ENCODE measurements at regions not wholly inside any gene's neighbourhood (a gene's known extent, or its start where the extent isn't known, plus 50 kb on each side); places are given as distances from the start of the nearest gene placed in this dataset.
"Not testable (repeated sequence)": the region's sequence is repeated elsewhere in the genome, so short reads cannot be mapped to it uniquely, and the experiment has no call there.

DNA sequence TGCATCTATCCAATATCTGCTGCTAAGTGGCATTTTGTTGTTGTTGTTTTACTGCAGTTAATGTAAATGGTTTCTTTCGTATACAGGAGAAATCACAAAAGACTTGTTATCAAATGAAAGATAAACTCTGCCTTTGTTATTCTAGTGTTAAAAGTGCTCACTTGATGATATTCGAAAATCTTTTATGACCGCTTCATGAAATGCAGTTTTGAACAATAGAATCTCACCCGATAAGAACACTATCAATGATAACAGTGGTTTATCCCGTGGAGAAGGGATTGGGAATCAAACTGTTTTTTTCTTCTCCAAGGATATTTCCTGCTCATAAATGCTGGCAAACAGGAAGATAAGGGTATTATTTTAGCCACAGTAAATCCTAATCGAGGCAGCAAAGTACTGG lies 1366.3 kb downstream of the OLFM4 start:
- no peak for DNase-seq (ENCODE audit: low spot score)

- no peak for DNase-seq (ENCODE audit: low spot score)
Measured at GRCh38 chr13:54402495-54402894, 1373.9 kb downstream of the OLFM4 start.

DNA sequence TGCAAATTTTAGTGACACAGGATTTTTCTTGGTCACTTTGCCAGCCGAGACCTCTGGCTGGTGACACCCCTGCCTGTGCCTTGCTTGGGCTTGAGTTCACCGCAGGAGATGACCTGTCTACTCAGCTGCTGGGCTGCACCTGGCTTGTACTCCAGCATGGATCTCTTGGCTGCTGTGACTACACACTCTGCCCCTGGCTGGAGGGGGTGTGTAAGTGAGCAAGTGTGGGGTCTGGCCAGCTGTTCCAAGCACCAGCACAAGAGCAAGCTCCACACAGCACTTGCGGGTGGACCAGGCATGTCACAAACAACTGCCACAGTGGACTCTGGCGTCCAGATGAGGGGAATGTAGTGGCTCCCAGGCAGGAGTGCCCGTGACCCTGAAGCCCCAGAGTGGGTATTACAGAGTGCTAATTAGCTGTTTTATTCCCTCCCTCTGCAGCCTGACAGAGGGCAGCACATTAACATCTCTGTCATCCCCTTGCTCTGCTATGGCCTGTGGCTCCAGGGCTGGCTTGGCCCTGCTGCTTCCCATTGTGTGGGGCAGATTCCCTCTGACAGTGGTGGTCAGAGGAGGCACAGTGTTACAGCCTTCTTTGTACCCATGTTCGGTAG lies 1387.2 kb downstream of the OLFM4 start:
- DNase-seq (ENCODE audit: low spot score), result no peak

GRCh38 chr13:54422946-54423345 lies 1394.3 kb downstream of the OLFM4 start:
- DNase-seq (ENCODE audit: low spot score), result not testable (repeated sequence)

- DNase-seq (ENCODE audit: low spot score), result no peak
Measured at GRCh38 chr13:54424344-54424743, 1395.7 kb downstream of the OLFM4 start.

DNA sequence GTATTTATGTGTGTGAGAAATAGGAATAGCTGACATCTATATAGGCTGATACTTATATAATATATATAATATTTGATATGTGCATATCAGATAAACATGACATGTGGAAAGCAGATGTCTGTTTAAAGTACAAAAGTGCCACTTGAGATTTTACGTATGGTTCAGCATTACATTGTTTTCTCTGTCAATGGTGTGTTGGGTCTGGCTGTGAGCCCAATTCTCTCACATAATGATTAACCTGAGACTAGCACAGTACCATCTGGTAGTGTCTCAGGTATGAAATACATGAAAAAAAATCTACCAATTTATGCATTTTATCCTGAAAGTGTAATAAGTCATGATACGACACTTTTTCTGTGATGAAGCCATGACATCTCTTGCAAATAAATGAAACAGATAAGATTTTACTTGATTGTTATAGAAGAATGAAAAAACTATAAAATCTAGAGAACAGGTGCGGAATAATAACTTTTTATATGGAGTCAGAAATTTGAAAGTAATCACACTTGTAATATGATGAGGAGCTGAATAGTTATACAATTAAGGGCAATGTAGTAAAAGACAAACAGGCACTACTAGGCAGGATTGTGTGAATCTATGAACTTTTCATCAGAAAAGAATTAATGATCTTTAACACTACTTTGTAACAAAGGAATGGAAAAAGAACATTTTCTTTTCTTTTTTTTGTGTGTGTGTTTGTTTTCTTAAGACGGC lies 1405.0 kb downstream of the OLFM4 start:
- DNase-seq (ENCODE audit: low spot score), result no peak

DNA sequence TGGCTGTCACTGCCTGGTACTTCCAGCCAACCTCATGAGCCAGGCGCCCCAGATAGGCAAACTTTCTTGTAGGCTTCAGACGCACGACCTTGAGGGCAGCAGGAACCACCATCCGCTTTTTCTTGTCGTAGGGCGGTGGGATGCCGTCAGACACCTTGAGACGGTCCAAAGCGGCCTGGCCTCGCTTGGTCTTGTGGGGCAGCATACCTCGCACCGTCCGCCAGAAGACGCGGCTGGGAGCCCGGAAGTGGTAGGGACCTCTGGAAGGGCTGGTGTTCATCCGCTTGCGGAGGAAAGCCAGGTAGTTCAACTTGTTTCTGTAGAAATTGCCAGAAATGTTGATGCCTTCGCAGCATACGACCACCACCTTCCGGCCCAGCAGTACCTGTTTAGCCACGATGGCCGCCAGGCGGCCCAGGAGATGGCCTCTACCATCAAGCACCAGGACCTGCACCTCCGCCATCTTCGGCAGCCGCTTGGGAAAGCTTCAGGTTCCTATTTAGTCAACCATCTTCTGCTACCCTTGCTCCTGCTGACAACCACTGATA lies 1412.3 kb downstream of the OLFM4 start:
- DNase-seq (ENCODE audit: low spot score), result not testable (repeated sequence)

GRCh38 chr13:54445453-54445852 lies 1416.8 kb downstream of the OLFM4 start:
- no peak for DNase-seq (ENCODE audit: low spot score)

- DNase-seq (ENCODE audit: low spot score), result no peak
Measured at GRCh38 chr13:54445865-54446264, 1417.3 kb downstream of the OLFM4 start.

DNA sequence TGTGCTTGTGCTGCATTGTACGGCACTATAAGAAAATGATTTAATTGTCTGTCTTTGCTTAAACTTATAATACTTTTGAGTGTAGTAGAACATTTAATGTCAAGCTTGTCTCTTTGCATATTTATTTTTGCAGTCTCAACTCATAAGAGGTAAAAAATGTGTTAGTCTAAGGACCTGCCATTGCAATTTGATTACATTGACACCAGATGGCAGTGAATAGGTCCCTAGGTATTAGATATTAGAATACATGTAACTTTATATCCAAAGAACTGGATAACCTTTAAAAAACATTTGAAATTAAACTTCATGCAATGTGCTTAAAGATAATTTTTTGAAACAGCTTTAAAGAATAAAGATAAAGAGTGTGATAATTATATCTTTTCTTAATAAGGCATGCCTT lies 1421.3 kb downstream of the OLFM4 start:
- no peak for DNase-seq (ENCODE audit: low spot score)

- DNase-seq (ENCODE audit: low spot score), result no peak
Measured at GRCh38 chr13:54484166-54484565, 1455.6 kb downstream of the OLFM4 start.

DNA sequence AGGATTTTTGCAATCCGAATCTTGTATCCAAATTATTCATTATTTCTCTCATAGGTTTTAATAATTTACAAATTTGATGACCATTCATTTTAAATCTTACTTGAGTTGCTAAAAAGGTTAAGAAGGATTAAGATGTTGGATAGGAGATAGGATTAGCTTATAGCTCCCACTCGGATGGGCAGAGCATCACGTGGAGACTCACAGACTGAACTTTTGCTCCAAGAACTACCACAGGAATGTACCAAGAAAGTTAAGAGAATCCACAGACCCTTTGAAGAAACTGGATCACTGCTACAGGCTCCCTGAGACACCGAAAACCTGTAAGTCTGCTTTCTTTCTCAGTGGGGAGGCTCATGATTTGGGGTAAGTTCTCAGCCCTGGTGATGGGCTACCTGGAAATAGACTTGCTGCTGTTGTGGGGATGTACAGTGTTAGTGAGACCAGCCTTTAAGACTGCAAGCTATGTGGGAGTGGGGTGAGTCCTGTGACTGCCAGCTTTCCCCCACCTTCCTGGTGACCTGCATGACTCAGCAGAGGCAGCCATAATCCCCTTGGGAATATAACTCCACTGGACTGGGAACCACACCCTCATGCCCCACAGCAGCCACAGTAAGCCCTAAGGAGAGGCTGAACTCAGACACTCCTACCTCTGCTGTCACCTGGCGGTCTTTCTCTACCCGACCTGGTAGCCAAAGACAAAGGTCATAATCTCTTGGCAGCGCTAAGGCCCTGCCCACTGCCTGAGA lies 1458.0 kb downstream of the OLFM4 start:
- no peak for DNase-seq (ENCODE audit: low spot score)

DNA sequence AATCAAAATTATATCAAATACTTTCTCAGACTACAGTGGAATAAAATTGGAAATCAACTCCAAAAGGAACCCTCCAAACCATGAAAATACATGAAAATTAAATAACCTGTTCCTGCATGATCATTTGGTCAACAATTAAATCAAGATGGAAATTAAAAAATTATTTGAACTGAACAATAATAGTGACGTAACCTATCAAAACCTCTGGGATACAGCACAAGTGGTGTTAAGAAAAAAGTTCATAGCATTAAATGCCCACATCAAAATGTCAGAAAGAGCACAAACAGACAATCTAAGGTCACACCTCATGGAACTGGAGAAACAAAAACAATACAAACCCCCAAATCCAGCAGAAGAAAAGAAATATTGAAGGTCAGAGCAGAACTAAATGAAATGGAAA lies 1460.7 kb downstream of the OLFM4 start:
- no peak for DNase-seq (ENCODE audit: low spot score)

DNA sequence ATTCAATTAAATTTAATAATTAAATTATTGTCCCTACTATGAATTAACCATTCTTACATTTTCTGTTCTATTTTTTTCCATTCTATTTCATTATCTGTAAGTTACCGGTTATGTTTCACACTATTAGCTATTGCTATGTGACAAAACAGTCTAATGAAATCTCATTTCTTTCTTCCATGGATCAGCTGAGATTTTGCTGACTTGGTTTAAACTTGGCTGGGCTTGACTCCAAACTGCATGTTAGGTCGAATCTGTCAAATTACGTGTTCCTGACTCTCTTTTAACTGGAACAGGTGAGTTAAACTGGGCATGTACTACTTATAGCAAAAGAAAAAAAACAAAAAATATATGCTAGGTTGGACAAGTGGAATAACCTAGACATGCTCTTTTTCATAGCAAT lies 1464.4 kb downstream of the OLFM4 start:
- no peak for DNase-seq (ENCODE audit: low spot score)

DNA sequence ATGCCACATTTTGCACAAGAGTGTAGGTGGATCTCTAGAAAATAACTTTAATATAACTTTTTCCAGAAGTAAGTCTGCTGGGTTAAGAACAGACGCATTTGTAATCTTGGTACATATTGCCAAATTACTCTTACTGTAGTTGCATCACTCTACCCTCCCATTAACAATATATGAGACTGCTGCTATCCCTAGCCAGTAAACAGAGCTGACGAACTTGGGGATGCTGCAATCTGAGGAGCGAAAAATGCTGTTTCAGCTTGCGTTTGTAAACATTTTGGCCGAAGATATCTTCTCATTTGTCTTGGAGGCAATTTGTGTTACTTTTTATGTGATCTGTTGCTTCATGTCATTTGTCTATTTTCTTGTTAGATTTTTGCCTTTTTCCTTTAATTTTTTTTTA lies 1482.8 kb downstream of the OLFM4 start:
- DNase-seq (ENCODE audit: low spot score), result no peak

GRCh38 chr13:54513254-54513653 lies 1484.6 kb downstream of the OLFM4 start:
- DNase-seq (ENCODE audit: low spot score), result no peak

DNA sequence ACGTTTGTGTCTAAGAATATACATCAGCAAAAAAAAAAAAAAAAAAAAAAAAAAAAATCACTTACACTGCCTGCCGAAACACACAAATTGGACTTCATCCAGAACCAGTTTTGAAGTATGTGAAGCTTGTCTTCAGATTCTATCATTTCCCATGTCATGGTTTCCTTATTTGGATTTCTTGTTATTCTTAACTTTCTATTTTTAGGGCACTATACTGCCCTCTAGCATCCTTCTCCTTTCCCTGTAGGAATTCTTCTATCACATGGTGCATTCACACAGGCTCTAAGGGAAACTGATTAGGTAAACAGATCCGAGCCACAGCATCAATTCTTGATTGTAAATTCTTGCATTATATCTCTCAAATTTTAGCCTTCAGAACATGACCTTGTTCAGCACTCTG lies 1507.5 kb downstream of the OLFM4 start:
- DNase-seq (ENCODE audit: low spot score), result peak; percentile 1

DNA sequence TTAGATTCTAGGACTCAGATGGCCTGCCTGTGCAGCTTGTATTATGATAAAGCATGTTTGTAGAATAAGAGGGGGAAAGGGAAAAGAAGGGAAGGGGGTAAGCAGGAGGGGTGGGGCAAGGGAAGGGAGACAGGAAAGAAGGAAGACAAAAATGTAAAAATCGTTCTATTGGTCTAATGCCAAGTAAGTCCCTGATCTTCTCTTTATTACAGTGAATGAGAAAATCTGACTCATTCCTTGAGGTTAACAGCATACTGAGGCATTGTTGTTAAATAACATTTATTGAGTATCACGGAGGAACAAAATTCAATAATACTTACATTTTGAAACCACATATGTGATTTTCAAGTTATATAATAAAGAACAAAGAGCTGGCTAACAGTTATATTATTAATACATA lies 1534.7 kb downstream of the OLFM4 start:
- DNase-seq (ENCODE audit: low spot score), result no peak

GRCh38 chr13:54572037-54572436 lies 1543.4 kb downstream of the OLFM4 start:
- DNase-seq (ENCODE audit: low spot score), result peak; percentile 2

DNA sequence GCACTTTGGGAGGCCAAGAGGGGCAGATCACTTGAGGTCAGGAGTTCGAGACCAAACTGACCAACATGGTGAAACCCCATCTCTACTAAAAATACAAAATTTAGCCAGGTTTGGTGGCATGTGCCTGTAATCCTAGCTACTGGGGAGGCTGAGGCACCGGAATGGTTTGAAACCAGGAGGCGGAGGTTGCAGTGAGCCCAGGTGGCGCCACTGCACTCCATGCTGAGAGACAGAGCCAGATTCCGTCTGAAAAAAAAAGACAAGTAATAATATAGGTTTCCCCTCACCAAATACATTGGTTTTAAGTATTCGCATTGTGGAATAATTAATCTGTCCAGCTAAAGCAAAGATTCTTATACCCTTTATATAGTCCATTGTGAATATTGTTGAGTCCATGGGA lies 1544.6 kb downstream of the OLFM4 start:
- DNase-seq (ENCODE audit: low spot score), result no peak

GRCh38 chr13:54574791-54575190 lies 1546.2 kb downstream of the OLFM4 start:
- no peak for DNase-seq (ENCODE audit: low spot score)

DNA sequence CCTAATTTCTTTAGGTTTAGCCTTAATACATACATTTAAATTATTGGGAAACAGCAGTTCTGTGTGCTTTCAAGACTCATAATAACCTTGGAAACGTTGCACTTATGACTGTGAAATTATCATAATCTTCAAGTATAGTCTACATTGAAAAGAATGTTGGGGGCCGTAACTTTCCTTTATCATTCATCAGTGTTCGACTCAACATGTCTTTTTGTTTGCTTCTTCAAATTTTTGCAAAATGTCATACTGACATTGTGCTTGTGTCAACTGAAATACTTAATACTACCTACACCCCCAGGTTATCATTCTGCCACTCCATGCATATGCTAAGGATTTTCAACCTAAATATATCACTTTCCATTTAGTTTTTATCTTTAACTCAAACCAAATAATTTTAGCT lies 1562.9 kb downstream of the OLFM4 start:
- no peak for DNase-seq (ENCODE audit: low spot score)

GRCh38 chr13:54592201-54592600 lies 1563.6 kb downstream of the OLFM4 start:
- no peak for DNase-seq (ENCODE audit: low spot score)
